GM18505 (cell line): ENCODE measurements at regions not wholly inside any gene's neighbourhood (a gene's known extent, or its start where the extent isn't known, plus 50 kb on each side); places are given as distances from the start of the nearest gene placed in this dataset.

Source experiments
- ATAC-seq: cut with Tn5 transposase; IDR thresholded peaks from one replicate; pipeline ENCODE4 v1.9.1; 2021; ENCODE audit not compliant: unreplicated experiment
- POLR2A ChIP-seq: IDR thresholded peaks from 4 replicates; pipeline ENCODE4 v1.6.1; 2011; ENCODE audit warnings: borderline replicate concordance; ENCODE audit not compliant: insufficient read depth, insufficient read length; ENCODE audit errors: extremely low read depth

DNA sequence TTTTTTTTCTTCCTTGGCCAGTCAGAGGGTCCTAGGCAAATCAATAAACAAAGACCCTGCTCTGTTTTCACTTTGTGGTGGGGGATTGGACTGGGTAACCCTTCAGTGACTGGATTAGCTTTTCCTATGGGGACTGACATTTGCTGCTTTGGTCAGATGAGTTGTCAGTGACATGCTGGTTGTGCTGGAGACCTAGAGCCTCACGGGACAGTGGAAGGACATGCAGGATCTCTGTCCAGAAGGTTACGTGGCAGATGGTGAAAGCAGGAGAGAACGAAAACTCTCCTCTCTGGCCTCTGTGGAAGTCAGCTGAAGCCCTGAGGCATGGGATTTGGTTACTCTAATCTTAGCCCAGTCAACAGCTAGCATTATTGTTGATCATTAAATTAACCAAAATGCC, 90.0 kb upstream of the BMPER start:
- TF ChIP-seq POLR2A: no peak
- no peak for ATAC-seq

DNA sequence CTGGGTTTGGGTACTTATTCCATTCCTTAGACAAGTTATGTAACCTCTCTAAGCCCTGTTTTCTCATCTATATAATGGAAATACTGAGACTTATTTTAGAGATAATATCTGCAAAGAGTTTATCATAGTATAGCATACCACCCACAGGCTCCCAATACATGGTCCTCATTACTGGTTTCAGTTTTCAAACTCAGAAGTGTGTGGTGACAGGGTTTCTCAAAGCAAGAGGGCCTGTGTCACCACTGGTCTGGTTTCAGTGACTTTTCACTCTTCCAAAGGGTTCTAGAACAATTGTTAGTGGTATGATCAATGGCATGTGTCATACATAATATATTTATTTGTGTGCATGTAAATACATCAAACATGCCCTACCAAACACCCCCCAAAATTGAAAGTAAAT, 89.2 kb upstream of the BMPER start:
- TF ChIP-seq POLR2A: no peak
- no peak for ATAC-seq

DNA sequence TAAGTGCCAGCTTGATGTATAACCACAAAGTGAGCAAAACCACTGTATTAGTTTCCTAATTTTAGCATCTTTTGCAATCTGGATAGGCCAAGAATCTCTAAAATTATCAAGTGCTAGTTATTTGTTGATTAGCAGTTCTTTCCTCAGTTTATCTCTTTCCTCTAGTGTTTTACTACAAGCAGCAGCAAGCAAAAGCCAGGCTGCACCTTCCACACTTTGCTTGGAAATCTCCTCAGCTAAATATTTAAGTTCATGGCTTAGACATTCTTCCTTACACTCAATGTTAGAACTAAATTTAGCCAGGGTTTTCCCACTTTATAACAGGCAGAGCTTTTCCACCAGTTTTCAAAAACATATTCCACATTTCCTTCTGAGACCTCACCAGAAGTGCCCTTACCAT, 85.7 kb upstream of the BMPER start:
- no peak for TF ChIP-seq POLR2A
- ATAC-seq: no peak

DNA sequence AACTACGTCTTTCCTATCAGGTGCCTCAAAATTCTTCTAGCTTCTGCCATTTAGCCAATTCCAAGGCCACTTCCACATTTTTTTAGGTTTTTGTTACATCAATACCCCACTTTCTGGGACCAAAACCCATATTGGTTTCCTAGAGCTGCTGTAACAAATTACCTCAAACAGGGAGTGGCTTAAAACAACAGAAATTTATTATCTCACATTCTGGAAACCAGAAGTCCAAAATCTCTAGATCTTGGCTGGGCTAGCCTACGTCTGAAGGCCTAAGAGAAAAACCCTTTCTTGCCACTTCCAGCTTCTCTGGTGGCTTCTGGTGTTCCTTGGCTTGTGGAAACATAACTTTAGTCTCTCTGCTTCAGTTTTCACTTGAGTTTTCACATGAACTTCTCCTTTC, 85.1 kb upstream of the BMPER start:
- no peak for ATAC-seq
- TF ChIP-seq POLR2A: no peak

DNA sequence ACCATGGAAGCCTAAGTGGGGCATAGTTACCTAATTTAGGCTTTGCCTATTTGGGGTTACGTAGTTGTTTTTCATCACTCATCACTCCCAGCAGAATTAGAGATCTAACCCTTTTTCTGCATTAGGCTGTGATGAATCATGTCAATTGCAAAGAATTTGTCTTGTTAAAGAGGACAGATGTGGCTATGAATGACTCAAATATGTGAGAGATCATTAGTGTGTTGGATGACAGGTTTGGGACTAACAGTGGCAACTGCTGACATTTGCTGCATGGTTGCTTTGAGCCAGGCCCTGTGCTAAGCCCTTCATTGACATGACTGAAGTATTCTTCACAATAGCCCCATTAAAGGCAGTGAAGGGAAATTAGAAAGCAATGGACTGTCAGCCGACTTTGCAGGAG, 83.4 kb upstream of the BMPER start:
- no peak for TF ChIP-seq POLR2A
- ATAC-seq: no peak

DNA sequence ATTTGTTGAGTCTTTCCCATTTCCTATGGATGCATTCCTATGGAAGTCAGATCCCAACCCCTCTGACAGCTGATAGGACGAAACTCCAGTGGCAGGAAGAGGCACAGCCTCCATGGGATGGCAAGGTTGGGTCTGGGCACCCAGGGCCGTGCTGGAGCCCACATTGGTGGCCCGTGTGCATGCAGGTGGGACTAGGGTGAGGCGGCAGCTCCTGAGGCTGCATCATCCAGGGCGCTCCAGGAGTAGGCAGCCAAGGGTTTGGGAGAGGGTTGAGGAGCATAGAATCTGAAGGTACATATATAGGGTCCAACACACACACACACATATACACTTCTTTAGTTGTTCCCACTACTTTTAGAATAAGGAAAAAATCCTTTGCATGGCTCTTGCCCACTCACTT, 81.4 kb upstream of the BMPER start:
- no peak for ATAC-seq
- no peak for TF ChIP-seq POLR2A

DNA sequence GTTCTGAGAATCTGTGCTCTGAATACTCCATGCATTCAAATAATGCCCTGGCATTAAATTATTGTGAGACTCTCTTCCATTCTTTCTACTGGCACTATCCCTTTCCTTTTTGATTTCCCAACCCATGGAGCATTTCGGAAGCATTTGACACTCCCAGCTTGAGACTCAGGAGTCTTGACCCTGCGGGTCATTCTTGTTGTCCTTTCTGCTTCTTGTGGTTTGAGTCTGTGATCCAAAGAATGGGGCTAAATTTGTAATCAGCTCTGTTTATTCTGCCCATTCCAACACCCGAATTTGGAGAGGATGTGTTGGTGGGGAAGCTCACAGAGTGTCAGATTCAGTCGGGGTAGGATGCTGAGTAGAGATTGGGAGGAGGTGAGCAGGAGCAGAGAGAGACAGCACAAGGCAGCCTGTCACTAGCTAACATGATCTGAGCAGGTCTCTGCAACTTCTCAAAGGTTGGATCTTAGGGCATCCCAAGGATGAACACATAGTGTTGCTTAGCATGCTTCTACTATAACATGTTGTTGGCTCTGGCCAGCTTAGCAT, 80.4 kb upstream of the BMPER start:
- no peak for TF ChIP-seq POLR2A
- no peak for ATAC-seq

DNA sequence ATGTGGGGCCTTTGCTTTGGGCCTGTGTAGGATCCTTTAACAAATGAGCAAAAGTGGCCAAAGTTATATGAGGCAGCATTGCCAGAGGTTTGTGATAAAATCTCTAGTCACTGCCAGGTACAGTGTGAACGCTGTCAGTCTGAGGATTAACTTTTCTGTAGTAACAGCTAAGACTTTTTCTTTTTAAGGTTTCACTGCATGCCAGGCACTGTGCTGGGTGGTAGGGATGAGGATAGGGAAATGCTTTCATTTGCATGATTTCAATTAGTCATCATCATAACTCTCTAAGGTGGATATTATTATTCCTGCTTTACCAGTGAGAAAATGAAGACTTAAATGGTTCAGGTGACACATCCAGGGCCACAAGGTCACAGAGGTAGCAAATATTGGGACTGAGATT, 79.7 kb upstream of the BMPER start:
- TF ChIP-seq POLR2A: no peak
- no peak for ATAC-seq

DNA sequence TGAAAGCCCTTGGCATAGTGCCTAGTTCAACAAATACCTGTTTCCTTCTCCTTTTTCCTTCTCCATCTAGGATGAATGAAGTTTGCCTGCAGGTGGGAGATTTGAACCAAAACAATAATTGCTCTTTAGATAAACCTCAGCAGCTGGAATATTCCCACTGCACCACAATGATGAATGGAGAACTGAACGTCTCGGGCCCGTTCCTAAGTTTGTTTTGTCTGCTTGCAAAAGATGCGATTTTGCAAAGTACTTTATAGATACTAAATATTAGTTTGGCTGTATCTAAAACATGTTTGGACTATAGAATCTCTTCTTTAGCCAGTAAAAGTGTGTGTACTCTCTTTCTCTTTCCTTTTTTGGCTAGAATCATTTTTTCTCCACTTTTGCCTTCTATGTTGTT, 75.8 kb upstream of the BMPER start:
- no peak for ATAC-seq
- TF ChIP-seq POLR2A: no peak

DNA sequence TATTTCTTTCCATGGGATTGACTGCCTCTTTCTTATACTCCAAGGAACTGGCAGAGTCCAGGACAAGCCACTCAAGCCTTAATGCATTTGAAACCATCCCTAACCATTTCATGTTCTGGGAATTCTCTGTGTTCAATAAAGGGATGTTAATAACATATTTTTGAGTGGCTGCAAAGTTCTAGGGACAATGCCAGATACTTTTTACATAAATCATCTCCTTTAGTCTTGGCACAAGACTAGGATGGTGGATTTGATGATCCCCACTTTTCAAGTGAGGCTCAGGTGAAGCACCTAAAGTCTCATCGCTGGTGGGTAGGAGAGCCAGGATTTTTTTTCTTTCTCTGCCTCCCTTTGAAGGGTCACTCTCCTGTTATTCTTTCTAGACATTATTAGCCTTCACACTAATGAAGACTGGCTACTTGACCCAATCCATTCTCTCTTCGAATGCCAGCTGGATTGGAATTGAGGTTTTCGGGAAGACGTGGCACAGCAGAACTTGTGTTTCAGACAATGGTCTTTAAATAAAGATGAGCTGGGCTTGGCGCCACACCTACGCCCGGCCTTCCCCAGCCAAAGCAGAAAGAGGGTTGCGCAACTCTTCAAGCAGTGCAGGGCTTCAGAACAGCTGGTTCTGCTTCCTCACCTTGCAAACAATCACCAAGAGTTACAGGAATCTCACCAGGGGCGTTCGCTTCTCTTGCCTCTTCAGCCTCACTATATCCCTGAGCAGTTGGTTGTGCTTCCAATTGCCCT, 73.8 kb upstream of the BMPER start:
- TF ChIP-seq POLR2A: no peak
- no peak for ATAC-seq

DNA sequence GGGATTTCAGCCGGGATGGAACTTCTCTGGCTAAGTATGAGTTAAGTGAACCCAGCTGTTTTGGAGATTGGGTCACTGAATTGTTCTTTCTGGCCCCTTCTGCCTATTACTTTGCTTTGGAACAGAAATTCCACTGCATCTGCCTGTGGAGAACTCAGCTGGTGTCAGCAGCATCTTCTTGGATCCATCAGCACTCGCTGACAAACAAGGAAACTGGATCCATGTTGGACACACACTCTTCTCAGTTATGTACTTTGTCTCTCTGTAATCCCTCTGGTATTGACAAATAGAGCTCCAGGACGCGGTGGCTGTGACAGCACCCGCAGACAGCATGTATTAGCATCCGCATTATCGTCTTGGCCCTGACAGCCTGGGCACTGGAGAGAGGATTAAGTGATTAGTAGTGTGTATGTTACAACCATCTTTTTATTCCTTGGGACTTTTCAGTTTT, 73.0 kb upstream of the BMPER start:
- ATAC-seq: no peak
- TF ChIP-seq POLR2A: no peak

DNA sequence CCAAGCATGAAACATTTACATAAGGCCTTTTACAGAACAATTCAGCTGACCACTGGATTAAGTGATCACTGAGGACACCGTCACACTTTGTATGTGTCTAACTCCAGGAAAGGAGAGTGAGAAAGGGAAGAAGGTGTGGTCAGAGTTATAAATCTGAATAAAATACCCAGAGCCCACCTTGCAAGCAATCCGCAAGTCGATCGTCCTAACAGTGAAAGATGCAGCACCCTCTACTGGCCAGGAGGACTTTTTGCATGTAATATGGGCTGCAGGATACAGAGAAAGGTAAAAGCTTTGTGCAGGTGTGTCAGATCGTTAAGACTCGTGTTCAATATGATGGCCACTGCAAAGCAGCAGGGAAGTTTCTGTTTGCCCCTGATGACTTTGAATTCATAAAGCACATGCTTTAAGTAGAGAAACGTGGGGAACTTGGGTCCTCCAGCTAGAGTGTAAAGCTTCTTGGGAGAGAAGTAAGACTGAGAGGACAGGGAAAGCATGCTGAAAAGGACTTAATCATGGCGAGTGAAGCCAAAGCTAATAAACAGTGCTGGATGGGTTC, 68.5 kb upstream of the BMPER start:
- TF ChIP-seq POLR2A: no peak
- no peak for ATAC-seq

DNA sequence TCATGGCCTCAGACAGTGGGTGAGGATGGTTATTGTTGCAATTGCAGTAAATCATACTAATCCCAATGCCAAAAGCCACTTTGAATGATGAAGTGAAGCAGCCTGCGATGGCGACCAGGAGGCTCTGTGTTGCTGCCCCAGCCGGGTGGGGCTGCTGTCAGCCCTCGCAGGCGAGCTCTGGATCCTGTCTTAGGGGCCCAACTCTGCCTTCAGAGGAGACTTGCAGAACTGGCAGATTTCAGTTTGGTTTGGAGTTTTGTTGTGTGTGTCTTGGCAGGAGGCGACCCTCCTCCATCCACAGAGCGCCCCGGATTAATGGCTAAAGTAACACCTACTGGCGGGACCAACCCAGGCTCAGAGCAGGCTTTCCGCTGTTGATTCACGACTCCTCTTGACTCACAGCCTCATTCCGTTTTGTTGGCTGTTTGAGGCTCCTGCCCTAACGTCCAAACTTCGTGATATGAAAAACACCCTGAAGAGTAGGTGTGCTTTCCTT, 67.9 kb upstream of the BMPER start:
- no peak for TF ChIP-seq POLR2A
- ATAC-seq: no peak

DNA sequence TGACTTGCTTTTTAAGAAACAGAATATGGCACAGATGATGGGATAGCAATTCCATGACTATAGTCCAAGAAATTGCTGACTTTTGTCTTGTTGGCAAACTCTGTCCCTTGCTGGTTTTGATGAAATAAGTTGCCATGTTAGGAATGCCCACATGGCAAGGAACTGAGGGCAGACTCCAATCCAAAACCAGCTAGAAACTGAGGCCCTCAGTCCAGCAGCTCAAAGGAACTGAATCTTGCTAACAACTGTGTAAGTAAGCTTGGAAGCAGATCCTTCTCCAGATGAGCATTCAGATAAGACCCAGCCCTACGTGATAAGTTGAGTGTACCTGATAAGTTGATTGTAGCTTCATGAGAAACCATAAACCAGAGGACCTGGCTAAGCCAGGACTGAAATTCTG, 64.3 kb upstream of the BMPER start:
- ATAC-seq: no peak
- no peak for TF ChIP-seq POLR2A
